ENCODE measurements at regions not wholly inside any gene's neighbourhood (a gene's known extent, or its start where the extent isn't known, plus 50 kb on each side); places are given as distances from the start of the nearest gene placed in this dataset.

DNA sequence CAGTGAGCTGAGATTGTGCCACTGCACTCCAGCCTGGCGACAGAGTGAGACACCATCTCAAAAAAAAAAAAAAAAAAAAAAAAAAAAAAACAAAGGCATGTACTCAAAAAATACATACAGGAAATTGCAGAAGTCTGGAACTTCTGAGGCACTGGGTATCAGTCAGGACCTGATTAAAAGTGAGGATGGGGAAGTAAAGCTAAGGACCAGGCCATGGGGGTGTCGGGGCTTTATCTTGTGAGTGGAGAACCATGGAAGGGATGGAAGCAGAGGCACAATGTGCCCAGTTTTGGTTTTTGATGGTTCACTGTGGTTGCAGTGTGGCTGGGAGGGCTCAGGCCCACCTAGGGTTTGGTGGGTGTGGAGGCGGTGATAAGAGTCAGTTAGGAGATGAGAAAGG lies 212.7 kb upstream of the PIK3R1 start:
- Histone ChIP-seq H3K36me3 (no peaks in the 10 kb centered on the region), H2AFZ (replicated peaks) (no peak overlapping the region), H3K4me2 (no peak overlapping the region), H3K4me3 (no peak overlapping the region), H3K4me1 (no peaks in the 10 kb centered on the region), H3K9ac (no peak overlapping the region), H3K27ac (no peak overlapping the region), H3K9me3 (ENCODE audit: low read depth) (no peaks in the 10 kb centered on the region), H4K20me1 (ENCODE audit: low read depth) (no peaks in the 10 kb centered on the region), H3K79me2 (ENCODE audit: low read depth) (no peaks in the 10 kb centered on the region), H3F3A (ENCODE audit: low read depth) (no peaks in the 10 kb centered on the region), H3K27me3 (no peaks in the 10 kb centered on the region)
- peaks cover 2% of the 10 kb centered on the region for H3K9me3 Mint-ChIP-seq
- TF ChIP-seq, protein P1, sequence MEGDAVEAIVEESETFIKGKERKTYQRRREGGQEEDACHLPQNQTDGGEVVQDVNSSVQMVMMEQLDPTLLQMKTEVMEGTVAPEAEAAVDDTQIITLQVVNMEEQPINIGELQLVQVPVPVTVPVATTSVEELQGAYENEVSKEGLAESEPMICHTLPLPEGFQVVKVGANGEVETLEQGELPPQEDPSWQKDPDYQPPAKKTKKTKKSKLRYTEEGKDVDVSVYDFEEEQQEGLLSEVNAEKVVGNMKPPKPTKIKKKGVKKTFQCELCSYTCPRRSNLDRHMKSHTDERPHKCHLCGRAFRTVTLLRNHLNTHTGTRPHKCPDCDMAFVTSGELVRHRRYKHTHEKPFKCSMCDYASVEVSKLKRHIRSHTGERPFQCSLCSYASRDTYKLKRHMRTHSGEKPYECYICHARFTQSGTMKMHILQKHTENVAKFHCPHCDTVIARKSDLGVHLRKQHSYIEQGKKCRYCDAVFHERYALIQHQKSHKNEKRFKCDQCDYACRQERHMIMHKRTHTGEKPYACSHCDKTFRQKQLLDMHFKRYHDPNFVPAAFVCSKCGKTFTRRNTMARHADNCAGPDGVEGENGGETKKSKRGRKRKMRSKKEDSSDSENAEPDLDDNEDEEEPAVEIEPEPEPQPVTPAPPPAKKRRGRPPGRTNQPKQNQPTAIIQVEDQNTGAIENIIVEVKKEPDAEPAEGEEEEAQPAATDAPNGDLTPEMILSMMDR (IDR thresholded peaks at IDR 0.05), result no peak
- TF ChIP-seq EZH2phosphoT487 (IDR thresholded peaks at IDR 0.05), result no peak
- no peak for TF ChIP-seq EZH2 (IDR thresholded peaks at IDR 0.05)
- H3K4me1 Mint-ChIP-seq, result peaks cover 5% of the 10 kb centered on the region
- peaks cover 2% of the 10 kb centered on the region for H3K27me3 Mint-ChIP-seq (ENCODE audit: insufficient read depth, low read depth)
- no peaks in the 10 kb centered on the region for H3K36me3 Mint-ChIP-seq
- H3K4me3 Mint-ChIP-seq, result no peak overlapping the region
- no peak for DNase-seq (ENCODE audit: low spot score)
- H3K27ac Mint-ChIP-seq, result no peak overlapping the region

DNA sequence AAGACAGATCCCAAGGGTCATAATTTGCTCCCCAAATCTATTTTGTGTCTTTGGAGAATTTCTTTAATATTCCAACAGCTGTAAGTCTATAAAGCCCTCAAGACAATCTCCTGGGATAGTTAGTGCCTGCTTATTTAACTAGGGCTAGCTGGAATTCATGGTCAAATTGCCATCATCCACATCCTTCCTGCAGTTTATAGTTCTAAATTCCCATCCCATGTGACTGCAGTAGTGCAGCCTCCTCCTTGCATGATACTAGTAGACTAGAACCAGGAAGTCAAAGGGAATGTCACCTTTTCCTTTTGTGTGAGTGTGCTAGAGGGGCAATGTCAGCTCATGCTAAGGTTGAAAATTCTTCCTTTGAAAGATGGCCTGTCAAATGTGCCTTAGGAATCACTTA lies 214.8 kb upstream of the PIK3R1 start:
- Mint-ChIP-seq H3K4me3 (no peak overlapping the region), H3K27ac (no peak overlapping the region), H3K36me3 (no peaks in the 10 kb centered on the region), H3K4me1 (peaks cover 5% of the 10 kb centered on the region), H3K27me3 (ENCODE audit: insufficient read depth, low read depth) (no peaks in the 10 kb centered on the region), H3K9me3 (no peaks in the 10 kb centered on the region)
- Histone ChIP-seq H3K9ac (no peak overlapping the region), H3K27me3 (no peaks in the 10 kb centered on the region), H3K4me3 (no peak overlapping the region), H3K4me1 (no peaks in the 10 kb centered on the region), H3K36me3 (no peaks in the 10 kb centered on the region), H3K79me2 (ENCODE audit: low read depth) (no peaks in the 10 kb centered on the region), H3F3A (ENCODE audit: low read depth) (no peaks in the 10 kb centered on the region), H3K27ac (no peak overlapping the region), H3K4me2 (no peak overlapping the region), H3K9me3 (ENCODE audit: low read depth) (no peaks in the 10 kb centered on the region), H2AFZ (replicated peaks) (no peak overlapping the region), H4K20me1 (ENCODE audit: low read depth) (no peaks in the 10 kb centered on the region)
- DNase-seq (ENCODE audit: low spot score), result no peak
- TF ChIP-seq, protein P1 (IDR thresholded peaks at IDR 0.05), result no peak
- TF ChIP-seq EZH2 (IDR thresholded peaks at IDR 0.05) (no peak), EZH2phosphoT487 (IDR thresholded peaks at IDR 0.05) (no peak)

DNA sequence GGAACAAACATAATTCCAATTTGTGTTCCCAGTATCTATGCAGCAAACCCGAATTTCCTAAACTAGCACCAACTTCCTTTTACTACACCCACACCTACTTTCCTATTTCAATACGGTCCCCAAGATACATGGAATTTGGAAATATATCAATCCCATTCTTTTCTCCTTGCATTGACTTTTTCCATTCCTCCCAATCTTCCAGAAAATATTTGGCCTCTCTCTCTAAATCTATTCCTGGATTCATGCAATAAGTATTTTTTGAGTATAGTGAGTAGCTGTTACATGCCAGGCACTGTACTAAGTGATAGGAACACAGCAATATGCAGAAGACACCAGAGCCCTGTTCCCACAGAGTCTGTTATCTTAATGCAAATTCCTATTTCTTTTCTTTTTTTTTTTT lies 216.2 kb upstream of the PIK3R1 start:
- Mint-ChIP-seq H3K27me3 (ENCODE audit: insufficient read depth, low read depth) (no peaks in the 10 kb centered on the region), H3K36me3 (no peaks in the 10 kb centered on the region), H3K4me3 (no peak overlapping the region), H3K9me3 (no peaks in the 10 kb centered on the region), H3K27ac (no peak overlapping the region), H3K4me1 (peaks cover 5% of the 10 kb centered on the region)
- H3K79me2 ChIP-seq (ENCODE audit: low read depth), result no peaks in the 10 kb centered on the region
- no peak overlapping the region for H3K4me3 ChIP-seq
- no peak overlapping the region for H3K9ac ChIP-seq
- TF ChIP-seq EZH2 (IDR thresholded peaks at IDR 0.05) (no peak), EZH2phosphoT487 (IDR thresholded peaks at IDR 0.05) (no peak)
- TF ChIP-seq, protein P1 (IDR thresholded peaks at IDR 0.05), result no peak
- H3F3A ChIP-seq (ENCODE audit: low read depth), result no peaks in the 10 kb centered on the region
- no peak for DNase-seq (ENCODE audit: low spot score)
- no peaks in the 10 kb centered on the region for H3K27me3 ChIP-seq
- H2AFZ ChIP-seq (replicated peaks), result no peak overlapping the region
- no peak overlapping the region for H3K4me2 ChIP-seq
- H3K4me1 ChIP-seq, result no peaks in the 10 kb centered on the region
- H3K36me3 ChIP-seq, result no peaks in the 10 kb centered on the region
- no peak overlapping the region for H3K27ac ChIP-seq
- H4K20me1 ChIP-seq (ENCODE audit: low read depth), result no peaks in the 10 kb centered on the region
- H3K9me3 ChIP-seq (ENCODE audit: low read depth), result no peaks in the 10 kb centered on the region

Data from neural progenitor cell (in vitro differentiated cells).